ENCODE measurements at regions not wholly inside any gene's neighbourhood (a gene's known extent, or its start where the extent isn't known, plus 50 kb on each side); places are given as distances from the start of the nearest gene placed in this dataset.

GRCh38 chr4:44848466-44848865, 122.1 kb upstream of the GNPDA2 start:
- TF ChIP-seq CTCF (IDR thresholded peaks at IDR 0.05; ENCODE audit: low read depth, low read length, poor library complexity, severe bottlenecking) (no peak), EZH2phosphoT487 (IDR thresholded peaks at IDR 0.05; ENCODE audit: borderline replicate concordance, low read length) (no peak)

Measured in DOHH2 (cell line).